T-helper 2 cell treated with Interferon-gamma antibody and Interleukin-4, amounts not matched to agents 100 ng/mL and 5 ng/mL, for 36 hours (primary cell): ENCODE measurements at regions not wholly inside any gene's neighbourhood (a gene's known extent, or its start where the extent isn't known, plus 50 kb on each side); places are given as distances from the start of the nearest gene placed in this dataset.

Experiments
- intact Hi-C: fragments of 100-400 bp; cut with micrococcal nuclease; formaldehyde crosslinking; loops from one replicate; pipeline ENCODE4 v1.15.1; 2023

DNA sequence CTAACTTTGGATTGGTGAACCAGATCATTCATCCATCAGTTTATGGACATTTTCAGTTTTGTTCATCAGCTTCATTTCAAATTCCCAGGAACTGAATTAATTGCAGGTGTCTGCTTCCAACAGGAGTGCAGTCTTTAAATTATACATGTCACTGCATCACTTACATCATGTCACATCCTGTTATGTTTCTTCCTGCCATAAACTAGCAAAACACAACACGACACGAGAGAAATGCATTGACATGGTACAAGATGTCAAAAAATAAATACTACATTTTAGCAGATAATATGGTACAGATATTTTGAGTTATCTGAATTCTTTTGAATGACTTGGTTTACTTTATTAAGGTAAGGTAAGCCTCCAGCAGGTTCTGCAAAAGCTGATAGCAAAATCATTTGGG, 415.5 kb downstream of the NR2F1-AS1 start:
- intact Hi-C loops = no loop called here

DNA sequence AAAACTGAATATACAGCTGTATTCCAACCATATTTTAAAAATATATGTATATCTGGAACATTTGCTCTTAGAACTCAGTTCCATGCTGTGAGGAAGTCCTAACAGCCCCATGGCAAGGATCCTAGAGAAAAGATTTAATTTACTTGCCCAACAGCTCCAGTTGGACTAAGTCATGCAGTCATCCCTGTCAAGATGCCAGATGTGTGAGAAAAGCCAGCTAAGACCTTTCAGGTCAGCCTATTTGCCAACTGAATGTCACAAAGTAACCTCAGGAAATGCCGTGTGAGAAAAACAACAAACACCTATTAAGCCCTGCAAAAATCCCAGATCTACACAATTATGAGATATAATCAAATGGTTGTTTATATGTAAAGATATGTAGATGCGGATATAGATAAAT, 416.3 kb downstream of the NR2F1-AS1 start:
- intact Hi-C loops = no loop called here

DNA sequence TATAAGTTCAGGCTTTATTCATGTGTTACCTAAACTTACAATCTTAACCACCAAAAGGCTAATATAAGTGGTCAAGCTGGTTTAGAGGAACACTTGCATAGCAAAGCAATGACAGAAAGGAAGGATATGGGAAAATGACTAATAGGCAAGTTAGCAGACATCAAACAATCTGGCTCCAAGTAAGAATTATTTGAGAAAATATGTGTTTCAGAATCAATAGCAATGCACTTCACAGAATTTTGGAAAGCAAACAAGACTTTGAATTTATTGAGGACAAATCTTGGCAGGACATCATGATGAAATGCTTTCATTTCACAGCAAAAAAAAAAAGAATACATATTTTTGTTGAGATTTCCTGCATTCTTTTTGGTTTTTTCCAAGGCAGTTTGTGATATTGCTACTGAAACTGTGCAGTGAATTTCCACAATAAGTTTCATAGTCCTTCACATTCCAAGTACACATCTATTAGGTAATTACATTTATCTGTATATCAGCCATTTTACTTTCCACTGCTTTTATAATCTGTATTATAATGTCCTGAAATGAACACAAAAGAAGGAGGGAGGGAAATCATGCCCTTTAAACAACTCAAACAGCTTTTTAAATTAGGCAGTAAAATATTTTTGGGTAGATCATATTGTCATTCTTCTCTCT, 417.9 kb downstream of the NR2F1-AS1 start:
- intact Hi-C loops = no loop called here

DNA sequence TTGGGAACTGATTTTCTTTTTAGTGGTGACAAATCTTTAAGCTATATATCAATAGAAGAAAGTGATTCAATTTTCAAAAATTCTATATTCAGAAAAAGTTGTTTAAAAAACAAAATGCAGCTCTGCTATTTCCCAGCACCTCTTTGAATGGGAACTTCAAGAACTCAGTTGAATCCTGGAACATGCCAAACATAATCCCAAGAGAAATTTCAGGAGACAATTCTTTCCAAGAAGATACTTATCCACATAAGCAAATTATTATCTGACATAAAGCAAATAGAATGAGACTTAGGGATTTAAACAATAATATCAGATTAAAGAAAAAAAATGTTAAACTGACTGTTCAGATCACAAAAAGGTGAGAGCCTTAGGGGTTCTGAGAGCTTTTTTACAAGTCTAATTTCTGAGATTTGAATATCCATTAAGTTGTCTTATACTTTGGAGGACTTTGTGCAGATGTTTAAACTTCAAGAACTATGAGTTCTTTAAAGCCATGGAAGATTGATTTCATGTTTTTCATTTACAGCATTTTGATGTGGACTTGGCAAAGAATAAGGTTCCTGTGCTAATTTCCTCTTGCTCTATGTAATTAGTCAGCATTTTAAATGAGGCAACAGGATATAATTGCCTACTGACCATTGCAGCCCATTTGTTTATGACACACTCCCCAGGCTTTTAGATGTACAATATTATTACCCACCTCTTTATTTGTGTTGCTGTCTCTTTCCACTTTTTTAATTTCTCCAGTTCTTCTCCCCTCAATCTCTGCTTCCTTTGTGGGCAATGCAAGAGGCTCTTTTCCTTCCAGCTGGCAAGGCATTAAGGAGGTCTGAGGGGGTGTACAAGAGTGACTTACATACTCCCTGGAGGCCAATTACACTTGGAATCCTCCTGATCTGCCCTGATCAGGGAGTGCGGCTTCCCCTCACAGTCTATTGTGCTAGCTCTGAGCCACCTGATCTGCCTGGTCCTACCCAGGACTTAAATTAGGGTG, 419.1 kb downstream of the NR2F1-AS1 start:
- intact Hi-C loops = no loop called here

DNA sequence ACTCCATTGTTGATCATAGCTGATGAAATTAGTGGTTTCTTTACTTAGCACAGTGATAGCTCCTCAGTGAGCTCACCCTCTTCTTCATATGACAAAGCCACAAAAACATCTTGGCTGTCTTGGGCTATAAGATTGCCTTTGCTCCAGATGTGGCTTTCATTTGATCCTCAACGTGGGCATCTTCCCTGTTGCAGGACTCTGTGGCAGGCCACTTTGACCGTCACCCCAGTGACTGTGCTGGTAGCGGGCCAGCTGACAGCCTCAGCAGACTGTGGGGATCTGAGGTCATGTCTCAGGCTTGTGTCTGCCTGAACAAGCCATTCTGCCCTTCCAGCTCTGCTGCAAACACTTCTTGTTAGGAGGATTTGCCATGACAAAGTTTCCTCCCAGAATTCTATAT, 422.2 kb downstream of the NR2F1-AS1 start:
- intact Hi-C loops = no loop called here

DNA sequence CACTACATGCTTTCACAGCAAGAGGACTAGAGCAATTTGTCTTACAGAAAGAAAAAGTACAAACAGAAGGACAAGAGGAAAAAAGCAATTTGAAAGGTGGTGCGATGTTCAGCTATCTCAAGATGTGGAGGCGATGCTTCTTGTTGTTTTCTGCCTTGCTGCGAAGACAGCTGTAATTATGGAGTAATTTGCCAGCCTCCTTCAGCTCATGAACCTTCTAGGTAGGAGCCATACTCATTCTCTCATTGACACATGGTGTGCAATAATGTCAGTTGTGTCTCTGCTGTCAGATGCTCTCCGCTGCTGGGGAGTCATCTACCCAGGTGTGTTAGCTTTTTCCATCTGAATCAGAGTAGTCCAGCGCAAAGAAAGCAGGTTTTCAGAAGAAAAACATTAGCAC, 424.5 kb downstream of the NR2F1-AS1 start:
- intact Hi-C loops = no loop called here

DNA sequence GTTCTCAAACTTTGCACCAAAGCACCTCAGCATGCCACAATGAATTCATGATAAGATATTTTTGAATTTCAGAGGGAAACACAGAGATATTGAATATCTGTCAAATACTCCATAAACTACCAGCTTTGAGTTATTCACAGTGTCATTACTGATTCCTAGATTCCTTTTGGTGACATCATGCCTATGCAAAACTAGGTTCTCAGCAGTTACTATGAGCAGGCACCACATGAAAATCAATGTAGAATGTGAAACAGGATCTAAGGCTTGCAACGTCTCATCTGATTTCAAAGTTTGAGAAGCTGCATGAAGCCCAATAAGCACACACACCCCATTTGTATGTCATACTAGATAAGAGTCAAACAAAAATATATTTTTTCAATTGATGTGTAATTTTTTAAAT, 426.5 kb downstream of the NR2F1-AS1 start:
- intact Hi-C loops = no loop called here

DNA sequence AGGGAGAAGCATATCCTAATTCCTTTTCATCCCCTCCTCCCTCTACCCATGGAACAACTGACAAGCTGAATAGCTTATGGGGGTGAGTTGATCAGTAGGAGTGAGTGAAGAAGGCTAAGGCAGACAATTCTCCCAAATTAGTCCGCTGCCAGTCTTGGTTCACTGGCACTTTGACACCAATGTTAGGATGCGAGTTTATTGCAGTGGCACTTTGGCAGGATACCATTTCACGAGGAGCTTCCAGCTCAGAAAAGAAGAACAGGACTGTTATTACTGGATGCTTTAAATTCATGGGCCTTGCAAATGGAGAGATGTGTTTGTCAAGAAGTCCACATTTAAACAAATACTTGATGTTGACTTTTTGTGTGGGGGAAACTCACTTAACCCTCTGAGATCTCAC, 427.6 kb downstream of the NR2F1-AS1 start:
- intact Hi-C loops = no loop called here

DNA sequence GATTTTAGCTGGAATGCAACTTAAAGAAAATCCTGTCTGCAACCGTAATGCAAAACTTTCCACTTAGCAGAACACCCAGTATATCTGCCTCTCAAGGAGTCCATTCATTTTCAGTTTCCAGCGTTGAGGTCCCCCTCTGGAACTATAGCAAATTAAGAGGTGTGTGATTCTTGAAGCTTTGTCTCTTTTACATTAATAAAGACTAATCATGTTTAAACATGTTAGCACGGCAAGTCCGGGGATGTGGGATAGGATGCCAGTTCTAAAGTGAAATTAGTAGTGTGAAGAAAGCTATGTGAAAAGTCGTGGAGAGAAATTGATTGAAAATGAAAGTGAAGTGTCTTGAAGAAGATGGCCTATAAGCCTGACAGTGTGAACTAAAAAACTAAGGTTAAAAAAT, 429.1 kb downstream of the NR2F1-AS1 start:
- intact Hi-C loops = no loop called here

DNA sequence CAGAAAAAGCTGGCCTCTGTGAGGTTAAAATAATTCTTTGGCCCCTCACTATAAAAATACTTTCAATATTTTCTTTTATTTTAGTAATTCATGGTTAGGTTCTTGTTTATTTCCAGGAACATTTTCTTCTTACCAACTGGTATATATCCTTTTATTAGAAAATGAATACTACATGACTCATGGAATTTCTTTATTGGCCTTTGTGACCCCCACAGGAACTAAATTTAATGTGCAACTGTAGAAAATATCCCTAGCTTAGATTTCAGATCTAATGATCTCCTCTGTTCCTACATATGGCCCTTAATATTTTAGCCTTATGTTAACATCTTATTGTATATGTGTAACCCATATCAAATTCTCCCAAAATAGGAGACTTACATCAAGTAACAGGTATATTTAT, 429.9 kb downstream of the NR2F1-AS1 start:
- intact Hi-C loops = no loop called here

DNA sequence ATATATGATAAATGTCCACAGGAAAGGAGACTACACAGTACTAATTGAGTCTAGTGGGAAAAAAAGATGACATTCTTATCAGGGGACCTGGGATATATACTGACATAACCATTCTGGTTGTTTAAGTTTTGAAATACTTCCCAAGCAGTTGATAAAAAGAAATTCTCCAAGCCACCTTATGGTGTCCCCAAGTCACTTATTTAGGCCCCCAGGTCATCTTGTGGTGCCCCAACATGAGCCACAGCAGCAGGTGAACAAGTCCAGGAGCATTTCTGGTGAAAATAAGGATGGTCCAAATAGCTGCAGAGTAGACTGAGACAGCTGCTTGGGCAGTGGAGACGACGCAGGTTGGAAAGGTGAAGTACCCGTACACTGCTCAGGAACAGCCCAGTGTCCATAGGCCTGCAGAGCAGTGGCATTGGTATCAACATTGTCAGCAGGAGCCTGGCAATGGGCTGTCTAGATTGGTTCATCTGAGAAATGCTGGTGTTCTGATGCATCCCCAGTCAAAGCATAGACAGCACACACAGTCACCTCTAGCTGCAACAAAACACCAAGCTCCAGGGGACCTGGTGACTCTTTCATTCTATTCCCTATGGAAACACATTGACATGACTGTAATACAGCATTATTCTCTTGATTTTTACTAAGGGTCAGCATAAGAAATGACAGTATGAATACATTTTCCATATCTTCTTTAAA, 430.6 kb downstream of the NR2F1-AS1 start:
- intact Hi-C loops = no loop called here

DNA sequence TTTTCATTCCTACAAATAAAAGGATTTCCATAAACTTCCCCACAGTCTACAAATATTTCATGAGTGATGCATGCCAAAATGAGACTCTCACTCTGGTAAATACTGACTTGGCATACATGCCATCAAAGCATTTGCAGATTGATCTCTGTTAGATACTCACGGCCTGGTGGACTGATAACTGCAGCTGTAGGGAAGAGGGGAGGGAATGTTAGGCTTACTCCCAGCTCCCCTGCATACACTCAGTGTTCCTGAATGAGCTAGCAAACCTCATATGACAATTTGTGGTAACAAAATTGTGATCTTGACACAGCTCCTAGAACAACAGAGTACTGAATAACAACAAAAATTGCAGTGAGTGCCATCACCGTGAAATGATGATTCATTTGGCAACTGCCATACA, 435.3 kb downstream of the NR2F1-AS1 start:
- intact Hi-C loops = no loop called here

DNA sequence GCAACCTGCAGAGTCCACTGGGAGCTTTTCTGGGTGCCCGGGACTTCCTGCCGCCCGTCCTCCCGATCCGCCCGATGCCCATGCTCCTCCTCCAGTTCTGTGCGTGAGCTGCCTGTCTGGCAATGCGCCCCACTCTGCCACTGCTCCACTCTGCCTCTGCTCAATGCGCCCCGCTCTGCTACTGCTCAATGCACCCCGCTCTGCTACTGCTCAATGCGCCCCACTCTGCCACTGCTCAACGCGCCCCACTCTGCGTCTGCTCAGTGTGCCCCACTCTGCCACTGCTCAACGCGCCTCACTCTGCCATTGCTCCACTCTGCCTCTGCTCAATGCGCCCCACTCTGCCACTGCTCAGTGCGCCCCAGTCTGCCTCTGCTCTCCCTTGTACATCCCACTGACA, 436.0 kb downstream of the NR2F1-AS1 start:
- intact Hi-C loops = no loop called here

DNA sequence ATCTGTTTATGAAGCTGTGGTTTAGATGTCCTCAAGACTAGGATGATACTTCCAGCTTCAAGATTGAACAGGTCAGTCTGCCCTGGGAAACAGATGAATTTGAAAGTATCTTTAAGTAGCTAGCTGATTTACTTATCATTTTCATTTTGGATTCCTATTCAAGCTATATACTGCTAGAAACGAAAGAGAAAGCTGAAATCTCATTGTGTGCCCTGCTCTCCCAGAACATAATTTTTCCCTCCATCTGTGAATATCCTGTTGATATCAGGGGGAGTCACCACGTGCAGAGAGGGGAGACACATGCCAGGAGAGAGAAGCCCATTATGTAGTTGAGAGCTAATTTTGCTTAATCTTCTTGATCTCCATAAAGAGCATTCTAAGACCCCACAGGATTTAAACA, 439.1 kb downstream of the NR2F1-AS1 start:
- intact Hi-C loops = no loop called here

DNA sequence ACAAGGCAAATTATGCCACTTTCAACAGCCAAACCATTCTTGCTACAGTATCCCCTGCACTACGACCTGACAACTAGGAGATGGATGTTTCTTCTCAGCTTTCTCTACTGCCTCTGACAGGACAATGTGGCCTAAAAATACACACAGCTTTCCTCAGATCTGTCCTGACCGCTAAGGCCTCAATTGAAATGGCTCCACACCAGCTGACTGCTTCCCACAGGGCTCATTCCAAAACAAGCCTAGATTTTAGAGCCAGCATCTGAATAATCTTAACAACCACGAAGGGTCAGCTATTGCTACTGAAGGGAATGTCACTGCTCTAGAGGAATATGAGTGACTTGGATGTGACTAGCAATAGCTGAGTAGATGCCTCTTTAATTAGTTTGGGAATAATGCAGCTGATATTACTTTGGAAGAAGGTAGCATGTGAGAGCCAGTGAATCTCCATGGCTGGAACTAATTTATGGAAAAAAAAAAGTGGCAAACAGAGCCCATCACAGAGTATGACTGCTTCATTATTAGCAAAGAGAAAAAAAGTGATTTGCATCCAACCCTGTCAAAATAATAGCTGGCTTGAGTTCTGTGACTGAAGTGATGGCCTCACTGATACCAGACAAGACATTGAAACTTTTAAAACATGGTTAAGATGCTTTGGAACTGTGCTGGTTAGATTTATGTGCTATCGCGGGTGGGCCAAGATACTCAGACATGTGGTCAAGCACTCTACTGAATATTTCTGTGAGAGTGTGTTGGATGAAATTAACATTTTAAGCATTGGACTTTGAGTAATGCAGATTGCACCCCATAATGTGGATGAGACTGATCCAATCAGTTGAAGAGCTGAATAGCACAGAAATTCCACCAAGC, 450.2 kb downstream of the NR2F1-AS1 start:
- intact Hi-C loops = no loop called here

DNA sequence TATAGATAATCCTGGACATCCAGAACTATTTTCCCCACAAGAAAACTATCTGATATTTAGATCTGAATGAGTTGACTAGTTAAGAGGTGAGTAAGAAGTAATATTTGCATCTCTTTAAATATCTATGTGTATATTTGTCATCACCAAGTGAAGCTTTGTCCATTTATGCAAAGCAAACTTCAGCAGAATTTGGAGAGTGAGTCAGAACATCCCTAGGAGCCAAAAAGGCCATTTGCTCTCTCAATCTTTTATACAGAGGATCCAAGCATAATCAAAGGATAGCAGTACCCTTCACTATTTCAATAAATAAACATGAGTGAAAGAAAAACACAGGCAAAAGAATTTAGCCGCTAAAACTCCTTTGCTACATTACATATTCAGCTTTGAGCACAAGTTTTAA, 454.4 kb downstream of the NR2F1-AS1 start:
- intact Hi-C loops = no loop called here

DNA sequence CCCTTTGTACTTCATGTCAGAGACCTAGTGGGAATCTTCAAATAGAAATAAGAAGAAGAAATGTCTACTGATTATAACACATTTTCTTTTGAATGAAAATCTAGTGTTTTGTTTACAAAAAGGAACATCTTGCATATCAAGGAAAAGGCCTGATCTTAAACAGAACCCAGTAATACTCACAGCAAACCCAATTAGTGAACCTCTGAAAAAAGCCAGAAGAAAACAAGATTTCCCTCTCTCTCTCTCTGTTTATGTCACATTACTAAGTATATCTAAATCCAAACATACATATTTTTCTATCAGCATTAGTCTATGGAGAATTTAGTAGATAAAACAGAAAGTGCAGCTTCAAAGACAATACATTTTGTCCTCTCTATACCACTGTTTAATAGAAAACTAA, 457.9 kb downstream of the NR2F1-AS1 start:
- intact Hi-C loops = no loop called here

DNA sequence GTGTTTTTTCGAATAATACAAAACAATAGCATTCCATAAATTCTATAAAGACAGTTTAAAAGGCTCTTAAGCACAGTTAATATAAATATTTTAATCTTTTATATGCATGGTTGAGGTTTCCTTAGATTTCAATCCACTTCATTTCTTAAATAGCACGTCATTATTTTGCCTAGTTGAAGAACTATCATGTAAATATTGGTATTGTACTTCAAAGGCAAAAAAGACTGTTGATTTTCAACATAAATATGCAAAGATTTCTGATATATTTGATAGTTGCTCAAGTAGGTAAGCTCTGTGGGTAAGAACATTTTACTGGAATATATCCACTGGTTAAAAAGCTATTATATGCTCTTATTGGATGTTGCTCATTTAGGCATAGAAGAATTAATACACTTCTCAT, 458.6 kb downstream of the NR2F1-AS1 start:
- intact Hi-C loops = no loop called here

DNA sequence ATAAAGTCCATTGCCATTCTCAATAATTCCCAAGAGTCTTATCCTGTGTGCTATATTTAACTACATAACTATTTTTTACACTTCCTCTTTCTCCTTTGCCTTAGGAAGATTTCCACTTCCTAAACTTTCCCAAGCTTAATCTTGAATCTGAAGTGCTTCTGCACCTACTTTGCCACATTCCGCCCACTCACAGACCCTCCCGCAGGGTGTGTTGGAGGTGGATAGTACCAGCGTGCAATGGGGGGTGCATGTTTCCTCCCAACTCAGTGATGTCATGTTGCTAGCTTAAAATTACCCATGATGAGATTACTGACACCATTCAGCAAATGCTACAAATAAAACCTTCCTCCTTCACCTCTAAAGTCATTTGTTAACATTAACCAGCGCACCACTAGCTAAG, 460.2 kb downstream of the NR2F1-AS1 start:
- intact Hi-C loops = no loop called here

DNA sequence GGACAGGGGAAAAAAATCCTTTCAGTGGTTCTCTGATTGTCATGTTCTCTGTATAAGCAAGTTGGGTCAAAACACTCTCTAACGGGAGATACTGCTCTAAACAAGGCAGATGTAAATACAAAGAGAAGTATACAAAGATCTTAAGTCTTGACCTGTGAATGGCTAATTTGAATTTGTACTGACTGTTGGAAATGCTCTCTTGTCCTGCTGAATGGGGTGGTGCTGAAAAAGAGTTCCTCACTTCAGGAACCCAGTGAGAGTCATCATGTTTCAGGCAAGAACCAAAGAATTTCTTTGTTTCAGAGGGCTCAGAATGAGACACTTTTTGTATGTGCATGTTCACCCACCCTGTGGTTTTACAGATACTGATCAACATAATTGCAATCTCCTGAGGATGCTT, 461.0 kb downstream of the NR2F1-AS1 start:
- intact Hi-C loops = no loop called here
